ENCODE measurements at regions not wholly inside any gene's neighbourhood (a gene's known extent, or its start where the extent isn't known, plus 50 kb on each side); places are given as distances from the start of the nearest gene placed in this dataset.

GRCh38 chr21:20261364-20261763, 736.8 kb upstream of the NCAM2 start:
- no peak overlapping the region for H3K27ac Mint-ChIP-seq
- H3K4me3 Mint-ChIP-seq: no peak overlapping the region
- H3K27me3 Mint-ChIP-seq (ENCODE audit: insufficient read depth): no peaks in the 10 kb centered on the region
- no peak for DNase-seq
- no peaks in the 10 kb centered on the region for H3K36me3 Mint-ChIP-seq (ENCODE audit: low read depth)
- peaks cover 33% of the 10 kb centered on the region for H3K9me3 Mint-ChIP-seq
- H3K4me1 Mint-ChIP-seq (ENCODE audit: low read depth): no peaks in the 10 kb centered on the region
- TF ChIP-seq, protein P1, sequence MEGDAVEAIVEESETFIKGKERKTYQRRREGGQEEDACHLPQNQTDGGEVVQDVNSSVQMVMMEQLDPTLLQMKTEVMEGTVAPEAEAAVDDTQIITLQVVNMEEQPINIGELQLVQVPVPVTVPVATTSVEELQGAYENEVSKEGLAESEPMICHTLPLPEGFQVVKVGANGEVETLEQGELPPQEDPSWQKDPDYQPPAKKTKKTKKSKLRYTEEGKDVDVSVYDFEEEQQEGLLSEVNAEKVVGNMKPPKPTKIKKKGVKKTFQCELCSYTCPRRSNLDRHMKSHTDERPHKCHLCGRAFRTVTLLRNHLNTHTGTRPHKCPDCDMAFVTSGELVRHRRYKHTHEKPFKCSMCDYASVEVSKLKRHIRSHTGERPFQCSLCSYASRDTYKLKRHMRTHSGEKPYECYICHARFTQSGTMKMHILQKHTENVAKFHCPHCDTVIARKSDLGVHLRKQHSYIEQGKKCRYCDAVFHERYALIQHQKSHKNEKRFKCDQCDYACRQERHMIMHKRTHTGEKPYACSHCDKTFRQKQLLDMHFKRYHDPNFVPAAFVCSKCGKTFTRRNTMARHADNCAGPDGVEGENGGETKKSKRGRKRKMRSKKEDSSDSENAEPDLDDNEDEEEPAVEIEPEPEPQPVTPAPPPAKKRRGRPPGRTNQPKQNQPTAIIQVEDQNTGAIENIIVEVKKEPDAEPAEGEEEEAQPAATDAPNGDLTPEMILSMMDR (IDR thresholded peaks at IDR 0.05): no peak

GRCh38 chr21:20265707-20266440, 732.3 kb upstream of the NCAM2 start:
- Mint-ChIP-seq H3K27ac (no peak overlapping the region), H3K4me1 (ENCODE audit: low read depth) (no peaks in the 10 kb centered on the region), H3K9me3 (peaks cover 39% of the 10 kb centered on the region), H3K36me3 (ENCODE audit: low read depth) (no peaks in the 10 kb centered on the region), H3K27me3 (ENCODE audit: insufficient read depth) (no peaks in the 10 kb centered on the region), H3K4me3 (no peak overlapping the region)
- no peak for DNase-seq
- TF ChIP-seq, protein P1 (IDR thresholded peaks at IDR 0.05): no peak

GRCh38 chr21:20266441-20266710, 731.8 kb upstream of the NCAM2 start:
- no peaks in the 10 kb centered on the region for H3K36me3 Mint-ChIP-seq (ENCODE audit: low read depth)
- no peak overlapping the region for H3K4me3 Mint-ChIP-seq
- TF ChIP-seq, protein P1 (IDR thresholded peaks at IDR 0.05): no peak
- no peaks in the 10 kb centered on the region for H3K4me1 Mint-ChIP-seq (ENCODE audit: low read depth)
- DNase-seq: no peak
- H3K27me3 Mint-ChIP-seq (ENCODE audit: insufficient read depth): no peaks in the 10 kb centered on the region
- H3K27ac Mint-ChIP-seq: no peak overlapping the region
- H3K9me3 Mint-ChIP-seq: peaks cover 44% of the 10 kb centered on the region

DNA sequence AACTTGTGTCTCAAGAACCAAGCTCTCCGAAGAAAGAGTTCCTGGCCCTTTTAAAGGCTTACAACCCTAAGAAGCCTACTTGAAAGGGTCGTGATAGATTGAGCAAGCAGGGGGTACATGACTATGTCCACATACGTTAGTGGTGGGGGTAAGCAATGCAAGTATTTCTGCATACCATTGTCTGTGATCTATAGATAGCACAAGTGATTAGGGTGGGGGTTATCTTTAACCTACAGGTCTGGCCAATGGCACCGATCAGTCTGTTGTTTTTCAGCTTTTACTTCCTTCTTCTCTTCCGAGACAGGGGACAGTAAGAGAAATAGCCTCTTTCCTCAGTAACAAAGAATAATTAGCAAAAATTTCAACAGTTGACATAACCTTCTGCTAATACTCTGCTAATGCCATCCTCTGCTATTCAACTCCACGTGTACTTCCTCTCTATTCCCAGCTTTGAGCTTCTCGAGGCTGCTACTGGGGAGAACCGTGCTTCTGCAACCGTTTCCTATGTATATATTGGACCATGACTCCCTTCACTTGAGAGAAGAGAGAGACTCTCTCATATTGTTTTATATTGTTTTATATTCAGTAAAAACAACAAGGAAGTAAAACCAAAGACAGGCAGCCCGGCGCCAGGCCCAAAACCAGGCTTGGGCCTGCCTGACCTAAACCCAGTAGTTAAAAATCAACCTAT, 727.7 kb upstream of the NCAM2 start:
- H3K4me3 Mint-ChIP-seq: no peak overlapping the region
- DNase-seq: no peak
- TF ChIP-seq, protein P1 (IDR thresholded peaks at IDR 0.05): no peak
- peaks cover 66% of the 10 kb centered on the region for H3K9me3 Mint-ChIP-seq
- H3K36me3 Mint-ChIP-seq (ENCODE audit: low read depth): peaks cover 9% of the 10 kb centered on the region; the same call in 1 of the 2 replicates
- no peak overlapping the region for H3K27ac Mint-ChIP-seq
- no peaks in the 10 kb centered on the region for H3K4me1 Mint-ChIP-seq (ENCODE audit: low read depth)
- H3K27me3 Mint-ChIP-seq (ENCODE audit: insufficient read depth): no peaks in the 10 kb centered on the region

- H3K9me3 Mint-ChIP-seq: peaks cover 58% of the 10 kb centered on the region
- no peak overlapping the region for H3K27ac Mint-ChIP-seq
- peaks cover 9% of the 10 kb centered on the region; the same call in 1 of the 2 replicates for H3K36me3 Mint-ChIP-seq (ENCODE audit: low read depth)
- no peak for DNase-seq
- TF ChIP-seq, protein P1 (IDR thresholded peaks at IDR 0.05): no peak
- no peak overlapping the region for H3K4me3 Mint-ChIP-seq
- H3K27me3 Mint-ChIP-seq (ENCODE audit: insufficient read depth): no peaks in the 10 kb centered on the region
- H3K4me1 Mint-ChIP-seq (ENCODE audit: low read depth): no peaks in the 10 kb centered on the region
These were observed 725.3 kb upstream of the NCAM2 start for GRCh38 chr21:20272791-20273362.

All from HFFc6 (cell line).